ENCODE measurements at regions not wholly inside any gene's neighbourhood (a gene's known extent, or its start where the extent isn't known, plus 50 kb on each side); places are given as distances from the start of the nearest gene placed in this dataset.

- ChIA-PET CTCF (no interaction called here), POLR2A (no interaction called here)
- Histone ChIP-seq H3K4me2 (no peak overlapping the region), H3K9me3 (peaks cover 4% of the 10 kb centered on the region; the same call in 1 of the 3 replicates), H3K27ac (no peak overlapping the region), H3K4me1 (no peaks in the 10 kb centered on the region), H3K4me3 (no peak overlapping the region)
- TF ChIP-seq JUNB (IDR thresholded peaks at IDR 0.05) (no peak), SREBF2 (IDR thresholded peaks at IDR 0.05) (no peak), ESRRA (IDR thresholded peaks at IDR 0.05; ENCODE audit: borderline replicate concordance, low read length) (no peak), CBX2 (IDR thresholded peaks at IDR 0.05; ENCODE audit: borderline replicate concordance, low read depth) (no peak), RCOR1 (IDR thresholded peaks at IDR 0.05; ENCODE audit: low read depth, low read length) (no peak), HDAC2 (IDR thresholded peaks at IDR 0.05) (no peak), ZNF302 (CRISPR knock-in tag; IDR thresholded peaks at IDR 0.05) (no peak), KDM5A (IDR thresholded peaks at IDR 0.05) (no peak), HEYL (CRISPR knock-in tag; IDR thresholded peaks at IDR 0.05) (no peak), SMC3 (IDR thresholded peaks at IDR 0.05) (no peak), HOXB5 (CRISPR knock-in tag; IDR thresholded peaks at IDR 0.05) (no peak), TFCP2L1 (CRISPR knock-in tag; IDR thresholded peaks at IDR 0.05) (no peak), CBX8 (IDR thresholded peaks at IDR 0.05) (no peak), MAZ (IDR thresholded peaks at IDR 0.05; ENCODE audit: borderline replicate concordance, low read depth, low read length) (no peak), EP300 (IDR thresholded peaks at IDR 0.05) (no peak), FOSB (CRISPR knock-in tag; IDR thresholded peaks at IDR 0.05) (no peak), EHF (CRISPR knock-in tag; IDR thresholded peaks at IDR 0.05) (no peak), RNF2 (IDR thresholded peaks at IDR 0.05; ENCODE audit: borderline replicate concordance, low read depth) (no peak), GATA3 (IDR thresholded peaks at IDR 0.05; ENCODE audit: borderline replicate concordance) (no peak)
- TF ChIP-seq, protein P1, sequence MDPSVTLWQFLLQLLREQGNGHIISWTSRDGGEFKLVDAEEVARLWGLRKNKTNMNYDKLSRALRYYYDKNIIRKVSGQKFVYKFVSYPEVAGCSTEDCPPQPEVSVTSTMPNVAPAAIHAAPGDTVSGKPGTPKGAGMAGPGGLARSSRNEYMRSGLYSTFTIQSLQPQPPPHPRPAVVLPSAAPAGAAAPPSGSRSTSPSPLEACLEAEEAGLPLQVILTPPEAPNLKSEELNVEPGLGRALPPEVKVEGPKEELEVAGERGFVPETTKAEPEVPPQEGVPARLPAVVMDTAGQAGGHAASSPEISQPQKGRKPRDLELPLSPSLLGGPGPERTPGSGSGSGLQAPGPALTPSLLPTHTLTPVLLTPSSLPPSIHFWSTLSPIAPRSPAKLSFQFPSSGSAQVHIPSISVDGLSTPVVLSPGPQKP (IDR thresholded peaks at IDR 0.05; ENCODE audit: low read depth, low read length) = no peak
- 73% methylated on average over 4 of the region's 4 CpGs for WGBS (ENCODE audit: missing lambda C conversion rate)
- ATAC-seq = no peak
- DNase-seq (ENCODE audit: low read depth in 1 of 2, low spot score in 1 of 2) = no peak
- no peak for FAIRE-seq
Observed at GRCh38 chr5:125005266-125005665, 258.8 kb upstream of the ZNF608 start.

DNA sequence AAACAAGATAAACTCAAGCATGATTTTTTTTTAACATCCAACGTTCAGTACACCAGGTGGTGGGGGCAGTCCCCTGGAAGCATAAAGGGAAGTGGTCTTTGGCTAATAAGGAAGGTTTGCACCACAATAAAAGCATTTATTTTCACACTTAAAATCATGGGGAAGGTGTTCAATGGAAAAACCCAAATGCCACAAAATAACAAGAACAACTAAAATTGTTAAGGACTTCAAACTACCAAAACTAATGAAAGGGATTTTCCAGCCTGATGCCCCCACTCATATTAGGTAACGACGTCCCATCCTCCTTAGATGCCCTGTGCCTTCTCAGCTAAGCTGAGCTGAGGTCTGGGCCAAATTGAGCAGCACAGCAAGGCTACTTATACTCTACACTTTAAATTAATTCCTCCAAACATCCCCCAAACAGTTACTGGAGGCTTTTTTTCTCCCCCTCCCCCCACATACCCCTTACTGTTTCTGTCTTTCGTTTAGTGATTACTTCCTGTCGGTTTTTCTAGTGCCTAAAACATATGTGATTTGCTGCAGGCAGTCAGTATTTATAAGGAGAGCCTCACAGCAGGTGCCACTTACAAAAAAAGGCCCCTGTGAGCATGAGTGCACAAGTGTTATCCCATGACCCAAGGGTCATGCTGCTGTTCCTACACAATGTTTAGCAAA, 259.7 kb upstream of the ZNF608 start:
- peaks cover 2% of the 10 kb centered on the region for H3K4me1 ChIP-seq
- ChIA-PET POLR2A (interaction anchor here (0.6 kb wide), 1 partner anchor 259 kb away, joined by 7 read pairs; no protein-coding TSS in a partner anchor), CTCF (no interaction called here)
- DNase-seq (ENCODE audit: low read depth in 1 of 2, low spot score in 1 of 2) (no peak), ATAC-seq (no peak), FAIRE-seq (no peak)
- H3K27ac ChIP-seq = no peak overlapping the region
- H3K4me3 ChIP-seq = no peak overlapping the region
- peaks cover 4% of the 10 kb centered on the region; the same call in 1 of the 3 replicates for H3K9me3 ChIP-seq
- no peak overlapping the region for H3K4me2 ChIP-seq
- WGBS (ENCODE audit: missing lambda C conversion rate) = 62% methylated on average over 5 of the region's 5 CpGs
- TF ChIP-seq, protein P2, sequence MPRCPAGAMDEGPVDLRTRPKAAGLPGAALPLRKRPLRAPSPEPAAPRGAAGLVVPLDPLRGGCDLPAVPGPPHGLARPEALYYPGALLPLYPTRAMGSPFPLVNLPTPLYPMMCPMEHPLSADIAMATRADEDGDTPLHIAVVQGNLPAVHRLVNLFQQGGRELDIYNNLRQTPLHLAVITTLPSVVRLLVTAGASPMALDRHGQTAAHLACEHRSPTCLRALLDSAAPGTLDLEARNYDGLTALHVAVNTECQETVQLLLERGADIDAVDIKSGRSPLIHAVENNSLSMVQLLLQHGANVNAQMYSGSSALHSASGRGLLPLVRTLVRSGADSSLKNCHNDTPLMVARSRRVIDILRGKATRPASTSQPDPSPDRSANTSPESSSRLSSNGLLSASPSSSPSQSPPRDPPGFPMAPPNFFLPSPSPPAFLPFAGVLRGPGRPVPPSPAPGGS (IDR thresholded peaks at IDR 0.05) = no peak
- TF ChIP-seq POLR2A (IDR thresholded peaks at IDR 0.05; ENCODE audit: low read length) = no peak
- no peak for TF ChIP-seq PBX3 (IDR thresholded peaks at IDR 0.05)
- no peak for TF ChIP-seq ESRRA (IDR thresholded peaks at IDR 0.05; ENCODE audit: borderline replicate concordance, low read length)
- no peak for TF ChIP-seq ZC3H11A (IDR thresholded peaks at IDR 0.05)
- no peak for TF ChIP-seq EP300 (IDR thresholded peaks at IDR 0.05)
- no peak for TF ChIP-seq HES2 (IDR thresholded peaks at IDR 0.05)
- no peak for TF ChIP-seq REST (IDR thresholded peaks at IDR 0.05)
- no peak for TF ChIP-seq CTCF (IDR thresholded peaks at IDR 0.05)
- TF ChIP-seq, protein P3, sequence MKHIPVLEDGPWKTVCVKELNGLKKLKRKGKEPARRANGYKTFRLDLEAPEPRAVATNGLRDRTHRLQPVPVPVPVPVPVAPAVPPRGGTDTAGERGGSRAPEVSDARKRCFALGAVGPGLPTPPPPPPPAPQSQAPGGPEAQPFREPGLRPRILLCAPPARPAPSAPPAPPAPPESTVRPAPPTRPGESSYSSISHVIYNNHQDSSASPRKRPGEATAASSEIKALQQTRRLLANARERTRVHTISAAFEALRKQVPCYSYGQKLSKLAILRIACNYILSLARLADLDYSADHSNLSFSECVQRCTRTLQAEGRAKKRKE (CRISPR knock-in tag; IDR thresholded peaks at IDR 0.05; ENCODE audit: low read depth) = no peak
- TF ChIP-seq MAX (IDR thresholded peaks at IDR 0.05) = no peak
